ENCODE measurements at regions not wholly inside any gene's neighbourhood (a gene's known extent, or its start where the extent isn't known, plus 50 kb on each side); places are given as distances from the start of the nearest gene placed in this dataset.

- TF ChIP-seq CTCF (IDR thresholded peaks at IDR 0.05; ENCODE audit: unreplicated experiment), result no peak
- peaks cover 7% of the 10 kb centered on the region for H3K27me3 Mint-ChIP-seq (ENCODE audit: low read depth)
- H3K36me3 Mint-ChIP-seq, result no peaks in the 10 kb centered on the region
- H3K27ac Mint-ChIP-seq, result no peak overlapping the region
- H3K4me1 Mint-ChIP-seq, result no peaks in the 10 kb centered on the region
- no peak for DNase-seq (ENCODE audit: low spot score in 2 of 2, unreplicated experiment in 2 of 2)
- H3K9me3 Mint-ChIP-seq, result peaks cover 17% of the 10 kb centered on the region
- H3K4me3 Mint-ChIP-seq, result no peak overlapping the region
Measured at GRCh38 chr10:89114846-89115625, 92.1 kb downstream of the CH25H start.

GRCh38 chr10:89102735-89103134, 104.4 kb downstream of the CH25H start:
- H3K27me3 Mint-ChIP-seq (ENCODE audit: low read depth), result peaks cover 1% of the 10 kb centered on the region

DNA sequence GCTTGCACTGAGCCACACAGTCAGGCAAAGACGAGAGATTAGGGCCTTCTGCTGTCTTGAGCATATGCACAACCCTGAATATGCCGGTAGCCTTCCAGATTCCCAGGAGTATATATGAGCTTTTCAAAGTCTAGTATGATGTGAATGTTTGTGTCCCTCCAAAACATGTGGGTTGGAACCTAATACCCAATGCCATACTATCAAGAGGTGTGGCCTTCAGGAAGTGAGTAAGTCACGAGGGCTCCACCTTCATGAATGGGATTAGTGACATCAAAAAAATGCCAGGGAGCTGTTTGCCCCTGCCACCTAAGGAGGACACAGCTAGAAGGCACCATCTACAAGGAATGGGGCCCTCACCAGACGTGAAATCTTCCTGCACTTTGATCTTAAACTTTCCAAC, 105.2 kb downstream of the CH25H start:
- no peaks in the 10 kb centered on the region for H3K4me1 Mint-ChIP-seq
- no peak overlapping the region for H3K27ac Mint-ChIP-seq
- DNase-seq (ENCODE audit: low spot score in 2 of 2, unreplicated experiment in 2 of 2), result no peak
- peaks cover 9% of the 10 kb centered on the region for H3K9me3 Mint-ChIP-seq
- no peaks in the 10 kb centered on the region for H3K36me3 Mint-ChIP-seq
- TF ChIP-seq CTCF (IDR thresholded peaks at IDR 0.05; ENCODE audit: unreplicated experiment), result no peak
- H3K27me3 Mint-ChIP-seq (ENCODE audit: low read depth), result peaks cover 1% of the 10 kb centered on the region
- H3K4me3 Mint-ChIP-seq, result no peak overlapping the region

More at GRCh38 chr10:89102735-89103134, 104.4 kb downstream of the CH25H start:
- Mint-ChIP-seq H3K4me3 (no peak overlapping the region), H3K36me3 (no peaks in the 10 kb centered on the region), H3K9me3 (peaks cover 10% of the 10 kb centered on the region), H3K4me1 (no peaks in the 10 kb centered on the region), H3K27ac (no peak overlapping the region)
- no peak for DNase-seq (ENCODE audit: low spot score in 2 of 2, unreplicated experiment in 2 of 2)
- no peak for TF ChIP-seq CTCF (IDR thresholded peaks at IDR 0.05; ENCODE audit: unreplicated experiment)

DNA sequence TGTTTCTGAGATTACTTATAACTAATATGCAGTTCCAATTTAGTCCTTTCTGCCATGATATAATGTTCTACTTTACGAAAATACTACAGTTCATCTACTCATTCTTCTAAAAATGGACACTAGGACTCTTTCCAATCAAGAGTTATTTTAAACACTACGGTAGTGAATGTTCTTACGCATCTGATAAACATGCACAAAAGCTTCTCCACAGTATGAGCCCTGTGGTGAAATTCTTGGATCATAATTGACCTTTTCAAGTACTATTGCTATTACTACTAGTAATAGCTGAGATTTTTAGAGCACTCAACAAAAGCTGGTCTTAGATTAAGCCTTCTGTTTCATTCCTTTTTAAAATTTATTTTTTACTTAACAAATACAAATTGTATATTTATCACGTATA, 106.4 kb downstream of the CH25H start:
- Mint-ChIP-seq H3K4me3 (no peak overlapping the region), H3K9me3 (no peaks in the 10 kb centered on the region), H3K27me3 (ENCODE audit: low read depth) (peaks cover 1% of the 10 kb centered on the region), H3K27ac (no peak overlapping the region), H3K36me3 (no peaks in the 10 kb centered on the region), H3K4me1 (peaks cover 2% of the 10 kb centered on the region)
- no peak for TF ChIP-seq CTCF (IDR thresholded peaks at IDR 0.05; ENCODE audit: unreplicated experiment)
- DNase-seq (ENCODE audit: low spot score in 2 of 2, unreplicated experiment in 2 of 2), result no peak

DNA sequence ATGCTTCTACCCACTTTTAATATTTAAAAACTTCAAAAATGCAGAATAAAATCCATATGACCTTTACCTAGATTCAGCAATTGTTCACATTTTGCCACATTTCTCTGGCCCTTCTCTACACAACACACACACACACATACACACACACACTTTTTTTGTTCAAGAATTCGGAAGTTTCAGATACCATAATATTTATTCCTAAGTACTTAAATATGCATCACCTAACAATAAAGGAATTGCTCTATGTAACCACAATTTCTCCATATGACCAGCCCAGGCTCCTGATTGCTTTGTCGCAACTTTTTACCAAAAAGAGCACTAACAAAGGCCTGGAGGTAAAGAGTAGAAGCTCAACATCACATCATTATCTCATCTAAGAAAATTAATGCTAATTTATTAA, 106.6 kb downstream of the FAS start:
- H3K27me3 Mint-ChIP-seq (ENCODE audit: low read depth), result peaks cover 1% of the 10 kb centered on the region
- H3K27ac Mint-ChIP-seq, result no peak overlapping the region
- H3K4me1 Mint-ChIP-seq, result peaks cover 12% of the 10 kb centered on the region

More for the DNA sequence above, 106.6 kb downstream of the FAS start:
- Mint-ChIP-seq H3K4me3 (no peak overlapping the region), H3K36me3 (no peaks in the 10 kb centered on the region), H3K9me3 (no peaks in the 10 kb centered on the region)
- no peak for DNase-seq (ENCODE audit: low spot score in 2 of 2, unreplicated experiment in 2 of 2)
- TF ChIP-seq CTCF (IDR thresholded peaks at IDR 0.05; ENCODE audit: unreplicated experiment), result no peak
